GM12878 (cell line): ENCODE measurements at regions not wholly inside any gene's neighbourhood (a gene's known extent, or its start where the extent isn't known, plus 50 kb on each side); places are given as distances from the start of the nearest gene placed in this dataset.

Experiments used
- ATAC-seq: fragments of 200-7000 bp; cut with Tn5 transposase; 3 replicates; pipeline ENCODE4 v1.9.1; 2020; ENCODE audit warnings: mild to moderate bottlenecking, moderate library complexity
- BruUV-seq: library from RNA; stranded (reverse); fragments of 400-500 nt; replicated peaks from 2 replicates; lab custom pipeline; 2021; lab: Mats Ljungman, UMichigan
- CTCF ChIA-PET: fragments of 300-600 bp; sonication (Branson Sonifier 250); formaldehyde crosslinking; extraction: SDS; loops from one replicate; lab custom pipeline; 2021; ENCODE audit warnings: inconsistent platforms; lab: Yijun Ruan, JAX
- POLR2A ChIA-PET: fragments of 350-600 bp; formaldehyde crosslinking; extraction: SDS; loops from one replicate; lab custom pipeline; 2021; ENCODE audit warnings: inconsistent platforms; lab: Charles Lee
- RAD21 ChIA-PET: fragments of 300-600 bp; sonication (Branson Sonifier 250); formaldehyde crosslinking; loops from one replicate; lab custom pipeline; 2023; ENCODE audit warnings: antibody characterized with exemption; ENCODE audit not compliant: unreplicated experiment; lab: Charles Lee
- SMC1A ChIA-PET: fragments of 300-600 bp; sonication (Branson Sonifier 250); formaldehyde crosslinking; loops from one replicate; lab custom pipeline; 2023; ENCODE audit not compliant: unreplicated experiment, uncharacterized antibody; lab: Charles Lee
- DNase-seq: peaks from one replicate; pipeline ENCODE4 v3.0.0-alpha.2; 2011; ENCODE audit warnings: low read depth, low spot score
- FAIRE-seq: peaks from 3 replicates; lab custom pipeline; 2011; peaks lifted over from hg19 to GRCh38; lab: Jason Lieb, UNC
- H2AFZ ChIP-seq: 2 replicates; pipeline ENCODE4 v1.6.0; 2011; ENCODE audit warnings: low read depth, low read length, control low read depth; ENCODE audit not compliant: control insufficient read depth
- H3K27ac ChIP-seq: 2 replicates; pipeline ENCODE4 v1.5.1; 2011; ENCODE audit warnings: control low read depth; ENCODE audit not compliant: control insufficient read depth, insufficient read depth
- H3K27me3 ChIP-seq, 2 experiments: replicated peaks in 1 of 2; 2 replicates each; pipeline versions ENCODE4 v1.6.0 to v1.6.1; 2011; ENCODE audit warnings: low read length in 1 of 2; ENCODE audit not compliant: control insufficient read depth in 2 of 2, insufficient read depth in 2 of 2
- H3K36me3 ChIP-seq, 2 experiments: 2 replicates each; pipeline ENCODE4 v1.5.1; 2011; ENCODE audit warnings: low read length in 1 of 2; ENCODE audit not compliant: control insufficient read depth in 2 of 2, insufficient read depth in 2 of 2
- H3K4me1 ChIP-seq: 2 replicates; pipeline ENCODE4 v1.6.1; 2011; ENCODE audit warnings: mild to moderate bottlenecking, low read length, moderate library complexity, mixed read lengths; ENCODE audit not compliant: control insufficient read depth, insufficient read depth
- H3K4me2 ChIP-seq: 2 replicates; pipeline ENCODE4 v1.6.0; 2011; ENCODE audit warnings: control low read depth; ENCODE audit not compliant: control insufficient read depth, insufficient read depth
- H3K4me3 ChIP-seq: fragments of 200-600 bp; sonication (generic); 2 replicates; pipeline ENCODE4 v1.5.1; 2016
- H3K79me2 ChIP-seq: 2 replicates; pipeline ENCODE4 v1.6.0; 2011; ENCODE audit warnings: low read length; ENCODE audit not compliant: control insufficient read depth, insufficient read depth
- H3K9ac ChIP-seq: 2 replicates; pipeline ENCODE4 v1.8.0; 2011; ENCODE audit warnings: low read length, control low read depth, mixed read lengths; ENCODE audit not compliant: control insufficient read depth, insufficient read depth
- H3K9me3 ChIP-seq: replicated peaks from 3 replicates; pipeline ENCODE4 v1.5.1; 2011; ENCODE audit warnings: mild to moderate bottlenecking, low read length; ENCODE audit not compliant: control insufficient read depth, insufficient read depth
- H4K20me1 ChIP-seq: 2 replicates; pipeline ENCODE4 v1.6.0; 2011; ENCODE audit not compliant: control insufficient read depth, insufficient read depth
- BCL3 ChIP-seq: IDR thresholded peaks from 2 replicates; pipeline ENCODE4 v1.6.1; 2011; ENCODE audit warnings: borderline replicate concordance, low read depth, mild to moderate bottlenecking, moderate library complexity, low read length; ENCODE audit not compliant: insufficient read depth, poor library complexity, severe bottlenecking
- CBX3 ChIP-seq: fragments of 200-600 bp; sonication (generic); IDR thresholded peaks from 2 replicates; pipeline ENCODE4 v1.6.1; 2016; ENCODE audit warnings: low read depth, borderline replicate concordance
- CHD4 ChIP-seq: fragments of 200-600 bp; sonication (generic); IDR thresholded peaks from 2 replicates; pipeline ENCODE4 v1.6.1; 2016; ENCODE audit warnings: mild to moderate bottlenecking
- HSF1 ChIP-seq: fragments of 150-350 bp; IDR thresholded peaks from 2 replicates; pipeline ENCODE4 v1.6.1; 2014; ENCODE audit warnings: mild to moderate bottlenecking, low read depth, low read length
- IRF4 ChIP-seq: IDR thresholded peaks from 2 replicates; pipeline ENCODE4 v1.6.1; 2011; ENCODE audit warnings: low read depth, low read length
- KDM1A ChIP-seq: fragments of 200-600 bp; sonication (generic); IDR thresholded peaks from 2 replicates; pipeline ENCODE4 v1.6.1; 2016; ENCODE audit warnings: borderline replicate concordance
- MYB ChIP-seq: fragments of 150-350 bp; IDR thresholded peaks from 2 replicates; pipeline ENCODE4 v1.6.1; 2014; ENCODE audit warnings: mild to moderate bottlenecking, low read depth, low read length, borderline replicate concordance
- NKRF ChIP-seq: fragments of 450-650 bp; conservative IDR thresholded peaks from 2 replicates; pipeline ENCODE4 v1.6.1; 2017; ENCODE audit warnings: mild to moderate bottlenecking, moderate library complexity
- SIN3A ChIP-seq: IDR thresholded peaks from 2 replicates; pipeline ENCODE4 v1.6.1; 2012; ENCODE audit warnings: low read depth, low read length, improper control_type of control experiment
- SKIL ChIP-seq: fragments of 450-650 bp; IDR thresholded peaks from 2 replicates; pipeline ENCODE4 v1.6.1; 2017; ENCODE audit warnings: mild to moderate bottlenecking, low read depth, inconsistent platforms; ENCODE audit not compliant: poor library complexity, severe bottlenecking
- SREBF2 ChIP-seq: IDR thresholded peaks from 2 replicates; pipeline ENCODE4 v1.6.1; 2012; ENCODE audit warnings: mild to moderate bottlenecking, low read length
- ZBED1 ChIP-seq: IDR thresholded peaks from 2 replicates; pipeline ENCODE4 v1.6.1; 2016; ENCODE audit warnings: borderline replicate concordance
- ZZZ3 ChIP-seq: IDR thresholded peaks from 2 replicates; pipeline ENCODE4 v1.6.1; 2011; ENCODE audit warnings: low read depth; ENCODE audit not compliant: control insufficient read depth, insufficient read length
- WGBS: methylation state at CpG from one replicate; pipeline ENCODE4 v1.1.6; 2016; ENCODE audit warnings: low lambda C conversion rate; ENCODE audit not compliant: insufficient replicate concordance, insufficient coverage; ENCODE audit errors: missing lambda C conversion rate; 5-methylcytosine and 5-hydroxymethylcytosine counted together
- in situ Hi-C: fragments of 300-500 bp; cut with MboI; formaldehyde crosslinking; loops from 9 replicates; pipeline ENCODE4 v1.14.3; 2018; ENCODE audit warnings: mixed read lengths
- intact Hi-C: fragments of 100-400 bp; cut with micrococcal nuclease; formaldehyde crosslinking; loops from one replicate; pipeline ENCODE4 v1.14.2; 2022; ENCODE audit not compliant: unreplicated experiment

- TF ChIP-seq BCL3: no peak
These were observed 95.4 kb downstream of the RHOB start (continued) for GRCh38 chr2:20542269-20542668.

- no peak overlapping the region for H3K4me2 ChIP-seq
- no peaks in the 10 kb centered on the region; a peak in 2 of 4 replicates for H3K27me3 ChIP-seq
- no peaks in the 10 kb centered on the region for H4K20me1 ChIP-seq
- no peaks in the 10 kb centered on the region for H3K36me3 ChIP-seq
- in situ Hi-C loops (no loop called here), intact Hi-C loops (no loop called here)
- WGBS: 74% methylated on average over 13 of the region's 13 CpGs
- H3K9me3 ChIP-seq: no peaks in the 10 kb centered on the region; the same call in 2 of the 3 replicates
- TF ChIP-seq BCL3: no peak
- no peak for TF ChIP-seq IRF4
- no peak for TF ChIP-seq SREBF2
- no peak for TF ChIP-seq HSF1
- TF ChIP-seq NKRF: no peak
- TF ChIP-seq KDM1A: no peak
- no peak for TF ChIP-seq CBX3
- TF ChIP-seq MYB: no peak
- TF ChIP-seq SKIL: no peak
- no peak for TF ChIP-seq CHD4
- no peak for TF ChIP-seq ZZZ3
- TF ChIP-seq SIN3A: no peak
- no peak for TF ChIP-seq ZBED1
- ChIA-PET RAD21 (interaction anchor here (0.8 kb wide), 1 partner anchor 59 kb away, joined by 3 read pairs; no protein-coding TSS in a partner anchor), POLR2A (no interaction called here), SMC1A (interaction anchor here (1.1 kb wide), 1 partner anchor 13 kb away, joined by 3 read pairs; no protein-coding TSS in a partner anchor), CTCF (interaction anchor here (1.4 kb wide), 1 partner anchor 132 kb away, joined by 4 read pairs; no protein-coding TSS in a partner anchor)
- FAIRE-seq (no peak), DNase-seq (no peak), ATAC-seq (no peak)
- H3K79me2 ChIP-seq: no peaks in the 10 kb centered on the region
- no peak overlapping the region for H3K27ac ChIP-seq
- no peak overlapping the region for H3K9ac ChIP-seq
- no TSS peak for BruUV-seq
- no peaks in the 10 kb centered on the region for H3K4me1 ChIP-seq
- no peak overlapping the region for H3K4me3 ChIP-seq
- H2AFZ ChIP-seq: no peak overlapping the region
These were observed 96.0 kb downstream of the RHOB start for GRCh38 chr2:20542746-20543468.
